ENCODE measurements at regions not wholly inside any gene's neighbourhood (a gene's known extent, or its start where the extent isn't known, plus 50 kb on each side); places are given as distances from the start of the nearest gene placed in this dataset.

DNA sequence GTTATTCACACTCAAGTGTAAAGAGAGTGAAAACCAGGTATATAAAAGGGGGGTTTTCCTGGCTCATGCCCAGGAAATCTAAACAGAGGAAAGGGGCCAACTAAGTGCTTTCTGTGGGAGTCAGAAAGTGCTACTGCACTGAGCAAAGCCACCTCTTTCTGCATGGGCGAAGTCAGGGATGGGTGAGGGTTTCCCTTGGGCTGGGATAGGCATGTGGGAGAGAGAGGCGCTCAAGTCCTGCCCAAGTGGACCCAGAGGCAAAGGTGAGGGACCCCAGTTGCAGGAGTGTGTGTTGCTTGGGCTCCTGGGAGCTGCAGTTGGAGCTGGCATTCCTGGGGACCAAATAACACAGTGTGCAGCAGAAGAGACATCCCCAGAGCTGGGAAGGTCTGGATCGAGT lies 65.9 kb downstream of the PRR15 start:
- TF ChIP-seq, protein P1, sequence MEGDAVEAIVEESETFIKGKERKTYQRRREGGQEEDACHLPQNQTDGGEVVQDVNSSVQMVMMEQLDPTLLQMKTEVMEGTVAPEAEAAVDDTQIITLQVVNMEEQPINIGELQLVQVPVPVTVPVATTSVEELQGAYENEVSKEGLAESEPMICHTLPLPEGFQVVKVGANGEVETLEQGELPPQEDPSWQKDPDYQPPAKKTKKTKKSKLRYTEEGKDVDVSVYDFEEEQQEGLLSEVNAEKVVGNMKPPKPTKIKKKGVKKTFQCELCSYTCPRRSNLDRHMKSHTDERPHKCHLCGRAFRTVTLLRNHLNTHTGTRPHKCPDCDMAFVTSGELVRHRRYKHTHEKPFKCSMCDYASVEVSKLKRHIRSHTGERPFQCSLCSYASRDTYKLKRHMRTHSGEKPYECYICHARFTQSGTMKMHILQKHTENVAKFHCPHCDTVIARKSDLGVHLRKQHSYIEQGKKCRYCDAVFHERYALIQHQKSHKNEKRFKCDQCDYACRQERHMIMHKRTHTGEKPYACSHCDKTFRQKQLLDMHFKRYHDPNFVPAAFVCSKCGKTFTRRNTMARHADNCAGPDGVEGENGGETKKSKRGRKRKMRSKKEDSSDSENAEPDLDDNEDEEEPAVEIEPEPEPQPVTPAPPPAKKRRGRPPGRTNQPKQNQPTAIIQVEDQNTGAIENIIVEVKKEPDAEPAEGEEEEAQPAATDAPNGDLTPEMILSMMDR (IDR thresholded peaks at IDR 0.05), result no peak
- no peak for TF ChIP-seq POLR2A (IDR thresholded peaks at IDR 0.05)

Measured in right lobe of liver (tissue), 4 donors.